Caco-2 (cell line): ENCODE measurements at regions not wholly inside any gene's neighbourhood (a gene's known extent, or its start where the extent isn't known, plus 50 kb on each side); places are given as distances from the start of the nearest gene placed in this dataset.

ENCODE experiments used
- BruUV-seq: library from RNA; stranded (reverse); fragments of 400-500 nt; replicated peaks from 2 replicates; lab custom pipeline; 2021; lab: Mats Ljungman, UMichigan
- CTCF ChIA-PET: fragments of 300-600 bp; sonication (Branson Sonifier 250); formaldehyde crosslinking; loops from one replicate; lab custom pipeline; 2022; ENCODE audit warnings: antibody characterized with exemption; lab: Charles Lee
- POLR2A ChIA-PET: fragments of 300-600 bp; sonication (Branson Sonifier 250); formaldehyde crosslinking; loops from one replicate; lab custom pipeline; 2022; ENCODE audit warnings: antibody characterized with exemption; lab: Charles Lee
- DNase-seq, 2 experiments: peaks; one replicate each; pipeline versions ENCODE4 v3.0.0 to v3.0.0-alpha.2; 2020 to 2022
- H3K27me3 ChIP-seq: replicated peaks from 2 replicates; pipeline ENCODE4 v1.6.0; 2011; ENCODE audit warnings: low read length; ENCODE audit not compliant: control insufficient read depth, insufficient read depth
- H3K36me3 ChIP-seq: 2 replicates; pipeline ENCODE4 v1.5.1; 2011; ENCODE audit warnings: low read length; ENCODE audit not compliant: control insufficient read depth, insufficient read depth
- H3K4me1 ChIP-seq: fragments of 250-450 bp; sonication (Bioruptor Pico); 2 replicates; pipeline ENCODE4 v1.5.1; 2020; ENCODE audit warnings: mild to moderate bottlenecking
- H3K4me3 ChIP-seq: 2 replicates; pipeline ENCODE4 v1.5.1; 2011; ENCODE audit warnings: low read depth, mild to moderate bottlenecking, control low read depth, low read length
- H3K9me3 ChIP-seq: fragments of 250-450 bp; sonication (Bioruptor Pico); 2 replicates; pipeline ENCODE4 v1.5.1; 2020; ENCODE audit warnings: mild to moderate bottlenecking, moderate library complexity
- H3K27ac Mint-ChIP-seq: one replicate; pipeline ENCODE4 v1.8.0; 2022; ENCODE audit warnings: mixed read lengths; ENCODE audit not compliant: unreplicated experiment
- H3K27me3 Mint-ChIP-seq: one replicate; pipeline ENCODE4 v1.8.0; 2022; ENCODE audit warnings: mixed read lengths; ENCODE audit not compliant: insufficient read depth, unreplicated experiment
- H3K36me3 Mint-ChIP-seq: one replicate; pipeline ENCODE4 v1.8.0; 2022; ENCODE audit warnings: mild to moderate bottlenecking, mixed read lengths; ENCODE audit not compliant: insufficient read depth, unreplicated experiment
- H3K4me1 Mint-ChIP-seq: one replicate; pipeline ENCODE4 v1.8.0; 2022; ENCODE audit warnings: low read depth, mixed read lengths; ENCODE audit not compliant: unreplicated experiment
- H3K4me3 Mint-ChIP-seq: one replicate; pipeline ENCODE4 v1.8.0; 2022; ENCODE audit warnings: mild to moderate bottlenecking, moderate library complexity, mixed read lengths; ENCODE audit not compliant: unreplicated experiment
- H3K9me3 Mint-ChIP-seq: one replicate; pipeline ENCODE4 v1.8.0; 2022; ENCODE audit warnings: mixed read lengths; ENCODE audit not compliant: unreplicated experiment
- CTCF ChIP-seq, 2 experiments: fragments of 200-600 bp in 1 of 2; IDR thresholded peaks; 1 replicate in 1 of 2; 2 replicates in 1 of 2; pipeline versions ENCODE4 v1.5.1 to v1.8.0; 2011 to 2022; ENCODE audit warnings: antibody characterized with exemption in 1 of 2, control low read depth in 1 of 2, inconsistent platforms in 1 of 2, low read depth in 1 of 2, low read length in 1 of 2, mild to moderate bottlenecking in 1 of 2, moderate library complexity in 1 of 2; ENCODE audit not compliant: insufficient read depth in 1 of 2, severe bottlenecking in 1 of 2, unreplicated experiment in 1 of 2
- intact Hi-C: fragments of 100-400 bp; cut with micrococcal nuclease; formaldehyde crosslinking; loops from one replicate; pipeline ENCODE4 v1.10.0; 2022; ENCODE audit not compliant: unreplicated experiment

- intact Hi-C loops: no loop called here
- Histone ChIP-seq H3K9me3 (no peaks in the 10 kb centered on the region), H3K4me1 (no peaks in the 10 kb centered on the region), H3K4me3 (no peak overlapping the region), H3K36me3 (no peaks in the 10 kb centered on the region), H3K27me3 (no peaks in the 10 kb centered on the region)
- Mint-ChIP-seq H3K36me3 (no peaks in the 10 kb centered on the region), H3K4me3 (no peak overlapping the region), H3K4me1 (no peaks in the 10 kb centered on the region), H3K27ac (no peak overlapping the region), H3K27me3 (no peaks in the 10 kb centered on the region), H3K9me3 (no peaks in the 10 kb centered on the region)
- POLR2A ChIA-PET: no interaction called here
- BruUV-seq: no TSS peak
- CTCF ChIA-PET: no interaction called here
- DNase-seq: no peak
- no peak for TF ChIP-seq CTCF (IDR thresholded peaks at IDR 0.05; ENCODE audit: insufficient read depth in 1 of 2, low read depth in 1 of 2, low read length in 1 of 2, severe bottlenecking in 1 of 2, unreplicated experiment in 1 of 2)
Observed at GRCh38 chr20:11304795-11305194, 612.9 kb upstream of the BTBD3 start.

GRCh38 chr20:11305406-11305805, 612.3 kb upstream of the BTBD3 start:
- Mint-ChIP-seq H3K4me1 (no peaks in the 10 kb centered on the region), H3K36me3 (no peaks in the 10 kb centered on the region), H3K9me3 (no peaks in the 10 kb centered on the region), H3K27me3 (no peaks in the 10 kb centered on the region), H3K27ac (no peak overlapping the region), H3K4me3 (no peak overlapping the region)
- TF ChIP-seq CTCF (IDR thresholded peaks at IDR 0.05; ENCODE audit: insufficient read depth in 1 of 2, low read depth in 1 of 2, low read length in 1 of 2, severe bottlenecking in 1 of 2, unreplicated experiment in 1 of 2): no peak
- no peaks in the 10 kb centered on the region for H3K36me3 ChIP-seq
- no peak for DNase-seq
- ChIA-PET CTCF (no interaction called here), POLR2A (no interaction called here)
- no TSS peak for BruUV-seq
- H3K4me1 ChIP-seq: no peaks in the 10 kb centered on the region
- H3K9me3 ChIP-seq: no peaks in the 10 kb centered on the region
- no peaks in the 10 kb centered on the region for H3K27me3 ChIP-seq
- intact Hi-C loops: no loop called here
- no peak overlapping the region for H3K4me3 ChIP-seq

GRCh38 chr20:11311659-11312224, 606.0 kb upstream of the BTBD3 start:
- DNase-seq: no peak
- H3K4me3 Mint-ChIP-seq: no peak overlapping the region
- H3K36me3 Mint-ChIP-seq: no peaks in the 10 kb centered on the region
- no peak overlapping the region for H3K27ac Mint-ChIP-seq
- no peaks in the 10 kb centered on the region for H3K27me3 Mint-ChIP-seq
- no peaks in the 10 kb centered on the region for H3K4me1 Mint-ChIP-seq
- Histone ChIP-seq H3K27me3 (no peaks in the 10 kb centered on the region), H3K36me3 (no peaks in the 10 kb centered on the region), H3K4me1 (no peaks in the 10 kb centered on the region), H3K9me3 (no peaks in the 10 kb centered on the region), H3K4me3 (no peak overlapping the region)
- peaks cover 8% of the 10 kb centered on the region for H3K9me3 Mint-ChIP-seq
- BruUV-seq: no TSS peak
- no peak for TF ChIP-seq CTCF (IDR thresholded peaks at IDR 0.05; ENCODE audit: insufficient read depth in 1 of 2, low read depth in 1 of 2, low read length in 1 of 2, severe bottlenecking in 1 of 2, unreplicated experiment in 1 of 2)
- ChIA-PET POLR2A (no interaction called here), CTCF (no interaction called here)
- intact Hi-C loops: no loop called here
